Lower lobe of right lung (tissue), 2 donors: ENCODE measurements at regions not wholly inside any gene's neighbourhood (a gene's known extent, or its start where the extent isn't known, plus 50 kb on each side); places are given as distances from the start of the nearest gene placed in this dataset.

Experiments
- ATAC-seq, 2 donors: fragments of 200-7000 bp; cut with Tn5 transposase; one replicate each; pipeline ENCODE4 v1.9.1; 2020 to 2022; ENCODE audit warnings: mild to moderate bottlenecking in 2 of 2, moderate library complexity in 2 of 2
- DNase-seq: peaks from one replicate; pipeline ENCODE4 v3.0.0-alpha.2; 2020
- H3K27ac ChIP-seq: fragments of 200-600 bp; one replicate; pipeline ENCODE4 v1.8.0; 2022
- H3K27me3 ChIP-seq: fragments of 200-600 bp; one replicate; pipeline ENCODE4 v1.8.0; 2022; ENCODE audit warnings: low read depth
- H3K36me3 ChIP-seq: fragments of 200-600 bp; one replicate; pipeline ENCODE4 v1.8.0; 2022; ENCODE audit warnings: mild to moderate bottlenecking
- H3K4me1 ChIP-seq: fragments of 200-600 bp; one replicate; pipeline ENCODE4 v1.8.0; 2022
- H3K4me3 ChIP-seq: fragments of 200-600 bp; one replicate; pipeline ENCODE4 v1.8.0; 2022; ENCODE audit warnings: mild to moderate bottlenecking
- H3K9me3 ChIP-seq: fragments of 200-600 bp; one replicate; pipeline ENCODE4 v1.8.0; 2022
- intact Hi-C: fragments of 100-400 bp; cut with DNase I; formaldehyde crosslinking; loops from one replicate; pipeline ENCODE4 v1.11.0; 2022
- TF ChIP-seq, protein P1 (sequence below): fragments of 200-600 bp; IDR thresholded peaks from one replicate; pipeline ENCODE4 v1.8.0; 2022; ENCODE audit warnings: antibody characterized with exemption, mild to moderate bottlenecking
- donor health status: DM: no; HTN: yes; CAD: no; lungs with severe emphysema.

DNA sequence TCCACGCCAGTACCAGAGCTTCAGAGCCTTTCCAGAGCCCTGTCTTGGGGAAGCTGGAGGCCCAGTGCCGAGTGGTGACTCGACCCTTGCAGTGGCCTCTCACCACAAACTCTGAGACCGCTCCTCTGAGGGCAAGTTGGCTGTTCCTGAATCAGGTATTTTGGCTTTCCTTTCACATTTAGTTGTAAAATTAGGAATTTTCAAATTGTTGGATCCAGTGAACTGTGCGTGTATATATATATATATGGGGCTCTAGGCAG is 128.7 kb upstream of the UNC5B start:
- H3K36me3 ChIP-seq: no peaks in the 10 kb centered on the region
- H3K4me3 ChIP-seq: no peak overlapping the region
- peaks cover 4% of the 10 kb centered on the region for H3K27me3 ChIP-seq
- H3K27ac ChIP-seq: no peak overlapping the region
- H3K4me1 ChIP-seq: no peaks in the 10 kb centered on the region
- no peaks in the 10 kb centered on the region for H3K9me3 ChIP-seq
- TF ChIP-seq, protein P1, sequence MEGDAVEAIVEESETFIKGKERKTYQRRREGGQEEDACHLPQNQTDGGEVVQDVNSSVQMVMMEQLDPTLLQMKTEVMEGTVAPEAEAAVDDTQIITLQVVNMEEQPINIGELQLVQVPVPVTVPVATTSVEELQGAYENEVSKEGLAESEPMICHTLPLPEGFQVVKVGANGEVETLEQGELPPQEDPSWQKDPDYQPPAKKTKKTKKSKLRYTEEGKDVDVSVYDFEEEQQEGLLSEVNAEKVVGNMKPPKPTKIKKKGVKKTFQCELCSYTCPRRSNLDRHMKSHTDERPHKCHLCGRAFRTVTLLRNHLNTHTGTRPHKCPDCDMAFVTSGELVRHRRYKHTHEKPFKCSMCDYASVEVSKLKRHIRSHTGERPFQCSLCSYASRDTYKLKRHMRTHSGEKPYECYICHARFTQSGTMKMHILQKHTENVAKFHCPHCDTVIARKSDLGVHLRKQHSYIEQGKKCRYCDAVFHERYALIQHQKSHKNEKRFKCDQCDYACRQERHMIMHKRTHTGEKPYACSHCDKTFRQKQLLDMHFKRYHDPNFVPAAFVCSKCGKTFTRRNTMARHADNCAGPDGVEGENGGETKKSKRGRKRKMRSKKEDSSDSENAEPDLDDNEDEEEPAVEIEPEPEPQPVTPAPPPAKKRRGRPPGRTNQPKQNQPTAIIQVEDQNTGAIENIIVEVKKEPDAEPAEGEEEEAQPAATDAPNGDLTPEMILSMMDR: no peak
- DNase-seq (no peak), ATAC-seq (no peak)
- intact Hi-C loops: no loop called here

DNA sequence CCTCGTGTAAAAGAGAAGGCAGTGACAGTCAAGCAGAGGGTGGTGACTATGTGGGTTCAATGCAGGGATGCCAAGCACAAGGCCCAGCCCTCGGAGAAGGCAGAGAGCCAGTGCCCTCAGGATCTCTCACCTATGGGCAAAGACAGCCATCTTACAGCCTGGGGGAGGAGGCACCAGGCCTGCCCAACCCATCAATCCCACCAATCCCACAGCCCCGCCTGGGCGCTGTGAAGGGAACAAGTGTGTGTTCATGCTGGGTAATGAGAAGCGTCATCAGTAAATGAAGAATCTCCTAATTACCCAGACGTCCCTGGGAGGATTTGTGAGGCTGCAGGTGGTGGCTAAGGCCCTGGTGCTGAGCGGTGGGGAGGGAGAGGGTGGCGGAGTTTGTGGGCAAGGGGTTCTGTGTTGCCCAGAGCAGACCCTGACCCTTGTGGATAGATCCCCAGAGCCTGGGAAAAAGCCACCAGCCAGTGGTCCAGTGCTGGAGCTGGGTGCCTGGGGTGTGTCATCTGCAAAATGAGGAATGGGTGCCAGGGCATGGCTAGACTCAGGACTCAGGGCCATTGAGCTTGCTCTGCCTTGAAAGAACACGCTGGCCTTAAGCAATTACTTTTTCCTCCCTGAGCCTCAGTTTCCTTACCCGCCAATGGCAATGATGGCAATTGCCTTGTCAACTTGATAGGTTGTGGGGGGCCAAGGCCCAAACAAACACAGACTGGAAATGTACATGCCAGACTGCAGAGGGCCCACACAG is 128.1 kb upstream of the UNC5B start:
- TF ChIP-seq, protein P1: no peak
- no peaks in the 10 kb centered on the region for H3K4me1 ChIP-seq
- no peaks in the 10 kb centered on the region for H3K36me3 ChIP-seq
- intact Hi-C loops: no loop called here
- no peak overlapping the region for H3K4me3 ChIP-seq
- H3K27ac ChIP-seq: no peak overlapping the region
- DNase-seq (no peak), ATAC-seq (no peak)
- peaks cover 4% of the 10 kb centered on the region for H3K27me3 ChIP-seq
- no peaks in the 10 kb centered on the region for H3K9me3 ChIP-seq

DNA sequence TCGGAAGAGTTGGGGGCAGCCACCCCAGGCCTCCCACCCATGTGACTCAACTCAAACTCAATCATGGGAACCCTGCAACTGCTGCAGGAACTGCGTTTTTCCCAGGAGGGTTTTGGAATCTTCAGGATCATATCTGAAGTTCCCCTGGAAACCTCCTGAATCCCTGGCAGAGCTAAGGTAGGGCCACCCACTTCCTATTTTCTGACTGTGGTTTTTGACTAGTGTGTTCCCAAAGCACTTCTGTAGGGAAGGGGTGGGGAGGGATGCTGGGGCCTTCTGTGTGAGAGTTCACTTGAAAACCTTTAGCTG is 127.6 kb upstream of the UNC5B start:
- intact Hi-C loops: no loop called here
- DNase-seq: no peak

DNA sequence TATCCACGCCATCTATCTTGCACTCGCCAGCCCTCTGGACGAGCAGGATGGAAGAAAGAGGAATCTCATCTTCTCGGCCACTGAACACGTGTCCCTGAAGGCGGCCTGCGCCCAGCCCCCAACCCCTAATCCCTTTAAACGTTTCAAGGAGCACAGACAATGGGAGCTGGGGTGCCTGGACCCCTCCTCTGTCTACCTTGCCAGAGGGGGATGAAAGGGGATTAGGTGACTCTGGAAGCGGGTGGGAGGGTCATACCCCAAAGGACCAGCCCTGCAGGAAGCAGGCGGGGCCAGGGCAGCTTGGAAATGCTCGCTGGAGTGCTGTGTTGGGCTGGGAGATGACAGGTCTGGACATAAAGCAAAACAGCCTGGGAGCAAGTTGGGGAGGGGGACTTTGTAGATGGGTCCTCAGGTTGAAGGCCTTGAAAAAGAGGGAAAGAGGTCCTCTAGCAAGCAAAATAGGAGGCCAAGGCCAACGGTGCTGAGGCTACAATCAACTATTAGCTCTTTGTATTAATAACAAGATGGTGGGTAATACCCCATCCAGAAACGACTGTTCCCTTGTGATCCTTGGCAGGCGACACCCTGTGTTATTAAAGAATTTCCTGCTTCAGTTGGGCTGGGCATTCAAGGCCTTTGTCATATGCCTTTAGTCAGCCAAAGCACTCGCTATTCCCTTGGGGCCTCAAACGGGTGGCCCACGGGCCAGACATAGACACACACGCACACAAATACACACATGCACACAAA is 126.5 kb upstream of the UNC5B start:
- ATAC-seq (no peak), DNase-seq (no peak)
- H3K27ac ChIP-seq: no peak overlapping the region
- no peaks in the 10 kb centered on the region for H3K4me1 ChIP-seq
- TF ChIP-seq, protein P1: no peak
- H3K9me3 ChIP-seq: no peaks in the 10 kb centered on the region
- no peak overlapping the region for H3K4me3 ChIP-seq
- intact Hi-C loops: no loop called here
- no peaks in the 10 kb centered on the region for H3K36me3 ChIP-seq
- H3K27me3 ChIP-seq: peaks cover 4% of the 10 kb centered on the region

More for the DNA sequence above, 127.6 kb upstream of the UNC5B start:
- TF ChIP-seq, protein P1: no peak
- peaks cover 4% of the 10 kb centered on the region for H3K27me3 ChIP-seq
- H3K36me3 ChIP-seq: no peaks in the 10 kb centered on the region
- H3K4me1 ChIP-seq: no peaks in the 10 kb centered on the region
- ATAC-seq: no peak
- no peak overlapping the region for H3K4me3 ChIP-seq
- H3K9me3 ChIP-seq: no peaks in the 10 kb centered on the region
- no peak overlapping the region for H3K27ac ChIP-seq

DNA sequence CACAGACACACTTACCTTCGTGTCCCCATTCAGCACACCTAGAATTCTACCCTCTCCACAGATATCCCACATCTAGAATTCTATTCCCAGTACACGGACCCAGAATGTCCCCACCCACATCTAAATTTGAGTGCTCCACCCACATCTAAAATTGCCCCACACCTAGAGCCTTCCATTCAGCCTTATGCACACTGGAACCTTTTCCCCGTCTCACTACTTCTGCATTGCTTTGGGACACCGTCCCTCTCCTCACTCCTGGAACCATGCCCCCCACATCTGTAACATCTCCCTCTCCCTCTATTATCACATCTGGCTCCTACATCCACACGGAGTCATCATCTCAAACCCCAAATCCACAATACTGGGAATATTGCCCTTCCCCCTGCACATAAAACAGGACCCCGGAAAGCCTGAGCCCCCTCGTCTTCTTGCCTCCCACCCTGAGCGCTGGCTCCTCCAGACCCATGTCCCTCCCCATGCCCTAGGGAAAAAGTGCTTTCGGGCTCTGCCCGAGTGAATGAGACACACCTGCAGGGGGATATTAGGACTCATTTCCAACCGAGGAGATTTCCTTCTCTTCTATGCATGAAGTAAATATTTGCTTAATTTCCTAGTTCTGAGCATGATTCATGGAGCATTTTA is 125.8 kb upstream of the UNC5B start:
- H3K9me3 ChIP-seq: no peaks in the 10 kb centered on the region
- intact Hi-C loops: no loop called here
- H3K27ac ChIP-seq: no peak overlapping the region
- no peak overlapping the region for H3K4me3 ChIP-seq
- TF ChIP-seq, protein P1: no peak
- DNase-seq (no peak), ATAC-seq (no peak)
- peaks cover 4% of the 10 kb centered on the region for H3K27me3 ChIP-seq
- no peaks in the 10 kb centered on the region for H3K36me3 ChIP-seq
- no peaks in the 10 kb centered on the region for H3K4me1 ChIP-seq
